ENCODE measurements at regions not wholly inside any gene's neighbourhood (a gene's known extent, or its start where the extent isn't known, plus 50 kb on each side); places are given as distances from the start of the nearest gene placed in this dataset.

DNA sequence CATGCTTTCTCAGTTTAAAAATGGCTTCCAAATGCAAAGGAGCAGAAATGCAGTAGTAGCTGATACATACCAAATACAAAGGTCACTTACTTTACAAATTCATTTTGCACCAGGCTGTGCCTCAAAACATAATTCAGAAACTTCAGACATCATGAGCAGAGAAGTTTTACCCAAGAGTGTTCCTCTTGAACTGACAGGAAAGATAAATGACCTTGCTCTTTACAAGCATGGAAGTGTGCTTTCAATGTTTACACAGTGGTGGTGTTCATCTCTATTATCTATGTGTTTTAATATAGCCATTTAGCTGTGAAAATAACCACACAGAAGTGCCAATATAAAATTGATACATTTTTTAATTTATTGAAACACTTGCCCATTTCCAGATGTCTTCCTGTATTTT lies 383.4 kb downstream of the ANKRD50 start:
- TF ChIP-seq, protein P1, sequence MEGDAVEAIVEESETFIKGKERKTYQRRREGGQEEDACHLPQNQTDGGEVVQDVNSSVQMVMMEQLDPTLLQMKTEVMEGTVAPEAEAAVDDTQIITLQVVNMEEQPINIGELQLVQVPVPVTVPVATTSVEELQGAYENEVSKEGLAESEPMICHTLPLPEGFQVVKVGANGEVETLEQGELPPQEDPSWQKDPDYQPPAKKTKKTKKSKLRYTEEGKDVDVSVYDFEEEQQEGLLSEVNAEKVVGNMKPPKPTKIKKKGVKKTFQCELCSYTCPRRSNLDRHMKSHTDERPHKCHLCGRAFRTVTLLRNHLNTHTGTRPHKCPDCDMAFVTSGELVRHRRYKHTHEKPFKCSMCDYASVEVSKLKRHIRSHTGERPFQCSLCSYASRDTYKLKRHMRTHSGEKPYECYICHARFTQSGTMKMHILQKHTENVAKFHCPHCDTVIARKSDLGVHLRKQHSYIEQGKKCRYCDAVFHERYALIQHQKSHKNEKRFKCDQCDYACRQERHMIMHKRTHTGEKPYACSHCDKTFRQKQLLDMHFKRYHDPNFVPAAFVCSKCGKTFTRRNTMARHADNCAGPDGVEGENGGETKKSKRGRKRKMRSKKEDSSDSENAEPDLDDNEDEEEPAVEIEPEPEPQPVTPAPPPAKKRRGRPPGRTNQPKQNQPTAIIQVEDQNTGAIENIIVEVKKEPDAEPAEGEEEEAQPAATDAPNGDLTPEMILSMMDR (IDR thresholded peaks at IDR 0.05) = no peak
- TF ChIP-seq POLR2A (IDR thresholded peaks at IDR 0.05) = no peak

Data from suprapubic skin (tissue), 3 donors.